Fibroblast of mammary gland (primary cell): ENCODE measurements at regions not wholly inside any gene's neighbourhood (a gene's known extent, or its start where the extent isn't known, plus 50 kb on each side); places are given as distances from the start of the nearest gene placed in this dataset.

Source experiments
- DNase-seq: peaks from one replicate; pipeline ENCODE4 v3.0.0-alpha.2; 2010; ENCODE audit warnings: low read depth
- H3K4me3 ChIP-seq: 2 replicates; pipeline ENCODE4 v1.5.1; 2011; ENCODE audit warnings: low read depth, mild to moderate bottlenecking, low read length, moderate library complexity; ENCODE audit not compliant: control insufficient read depth
- TF ChIP-seq, protein P1 (sequence below): conservative IDR thresholded peaks from 2 replicates; pipeline ENCODE4 v1.5.1; 2011; ENCODE audit warnings: low read depth, low read length, inconsistent platforms; ENCODE audit not compliant: control insufficient read depth, insufficient read depth

DNA sequence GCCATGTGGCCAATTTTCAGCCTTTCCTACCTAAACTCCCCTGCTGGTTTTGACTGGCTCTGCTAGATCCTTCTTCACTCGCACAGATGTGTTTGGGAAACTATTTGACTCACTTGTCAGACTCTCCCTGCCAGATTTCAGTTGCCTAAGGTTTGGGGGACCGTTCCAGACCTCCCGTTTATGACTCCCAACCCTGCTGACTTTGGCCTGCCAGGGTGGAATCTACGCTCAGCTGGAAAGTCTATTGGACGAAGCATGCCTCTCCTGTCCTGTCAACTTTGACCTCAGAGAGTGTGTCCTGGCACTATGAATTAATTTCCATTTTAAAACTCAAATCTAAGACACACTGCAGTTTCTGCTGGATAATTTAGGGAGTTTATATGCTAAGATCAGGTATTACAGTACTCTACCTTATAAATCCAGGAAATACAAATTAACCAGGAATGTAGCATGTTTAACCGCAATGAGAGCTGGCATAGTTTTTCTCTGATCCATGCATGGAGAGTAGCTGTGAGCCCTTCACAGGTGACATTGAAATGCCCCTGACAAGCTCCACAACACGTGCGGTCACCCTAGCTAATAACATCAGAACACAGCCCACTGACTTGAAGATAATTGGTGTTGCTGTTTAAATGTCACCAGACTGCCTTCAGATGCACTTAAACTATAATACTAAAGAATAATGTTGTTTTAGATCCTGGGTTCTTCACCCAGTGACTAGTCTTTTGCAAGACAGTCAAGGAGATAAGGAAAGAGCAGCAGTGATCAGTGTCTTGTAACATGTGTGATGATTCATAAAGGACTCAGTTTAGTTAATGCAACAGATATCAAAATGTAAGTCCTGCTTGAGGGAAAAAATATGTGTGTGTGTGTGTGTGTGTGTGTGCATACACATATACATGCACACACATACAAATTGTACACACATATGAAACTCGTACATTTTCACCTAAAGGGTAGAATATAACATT, 223.0 kb upstream of the MCTP2 start:
- DNase-seq, result no peak
- no peak overlapping the region for H3K4me3 ChIP-seq
- TF ChIP-seq, protein P1, sequence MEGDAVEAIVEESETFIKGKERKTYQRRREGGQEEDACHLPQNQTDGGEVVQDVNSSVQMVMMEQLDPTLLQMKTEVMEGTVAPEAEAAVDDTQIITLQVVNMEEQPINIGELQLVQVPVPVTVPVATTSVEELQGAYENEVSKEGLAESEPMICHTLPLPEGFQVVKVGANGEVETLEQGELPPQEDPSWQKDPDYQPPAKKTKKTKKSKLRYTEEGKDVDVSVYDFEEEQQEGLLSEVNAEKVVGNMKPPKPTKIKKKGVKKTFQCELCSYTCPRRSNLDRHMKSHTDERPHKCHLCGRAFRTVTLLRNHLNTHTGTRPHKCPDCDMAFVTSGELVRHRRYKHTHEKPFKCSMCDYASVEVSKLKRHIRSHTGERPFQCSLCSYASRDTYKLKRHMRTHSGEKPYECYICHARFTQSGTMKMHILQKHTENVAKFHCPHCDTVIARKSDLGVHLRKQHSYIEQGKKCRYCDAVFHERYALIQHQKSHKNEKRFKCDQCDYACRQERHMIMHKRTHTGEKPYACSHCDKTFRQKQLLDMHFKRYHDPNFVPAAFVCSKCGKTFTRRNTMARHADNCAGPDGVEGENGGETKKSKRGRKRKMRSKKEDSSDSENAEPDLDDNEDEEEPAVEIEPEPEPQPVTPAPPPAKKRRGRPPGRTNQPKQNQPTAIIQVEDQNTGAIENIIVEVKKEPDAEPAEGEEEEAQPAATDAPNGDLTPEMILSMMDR, result no peak

DNA sequence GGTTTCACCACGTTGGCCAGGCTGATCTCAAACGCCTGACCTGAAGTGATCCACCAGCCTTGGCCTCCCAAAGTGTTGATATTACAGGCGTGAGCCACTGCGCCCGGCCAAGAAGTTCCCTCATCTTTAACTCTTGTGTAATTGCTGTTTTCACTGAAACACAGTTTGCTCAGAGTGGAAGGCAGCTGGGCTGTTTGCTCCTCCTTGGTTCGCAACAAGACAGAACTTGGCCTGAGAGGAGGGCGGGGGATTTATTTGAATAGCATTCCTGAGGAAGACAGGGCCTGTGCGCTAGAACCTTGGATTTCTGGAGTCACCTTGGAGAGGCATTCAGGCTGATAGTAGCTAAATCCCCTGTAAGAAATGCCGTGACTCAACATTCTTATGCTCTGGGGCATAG, 226.7 kb upstream of the MCTP2 start:
- no peak overlapping the region for H3K4me3 ChIP-seq
- no peak for DNase-seq
- TF ChIP-seq, protein P1, result no peak

DNA sequence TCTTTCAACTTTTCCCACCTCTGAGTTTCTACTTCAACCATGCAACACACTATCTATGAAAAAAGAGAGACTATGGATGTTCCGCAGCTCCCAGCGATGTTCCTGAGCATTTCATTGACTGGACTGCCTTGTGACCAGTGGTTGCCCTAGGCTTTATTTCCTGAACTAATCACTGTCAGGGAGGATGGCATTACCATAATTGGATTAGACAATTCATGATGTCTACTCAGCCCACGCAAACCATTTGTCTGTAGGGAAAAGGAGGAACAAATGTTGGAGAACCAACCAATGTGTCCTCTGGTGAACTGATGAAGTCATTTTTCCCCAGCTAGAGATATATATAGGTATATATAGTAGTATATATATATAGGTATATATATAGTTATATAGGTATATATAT, 229.3 kb upstream of the MCTP2 start:
- no peak overlapping the region for H3K4me3 ChIP-seq
- TF ChIP-seq, protein P1, result no peak
- DNase-seq, result no peak

DNA sequence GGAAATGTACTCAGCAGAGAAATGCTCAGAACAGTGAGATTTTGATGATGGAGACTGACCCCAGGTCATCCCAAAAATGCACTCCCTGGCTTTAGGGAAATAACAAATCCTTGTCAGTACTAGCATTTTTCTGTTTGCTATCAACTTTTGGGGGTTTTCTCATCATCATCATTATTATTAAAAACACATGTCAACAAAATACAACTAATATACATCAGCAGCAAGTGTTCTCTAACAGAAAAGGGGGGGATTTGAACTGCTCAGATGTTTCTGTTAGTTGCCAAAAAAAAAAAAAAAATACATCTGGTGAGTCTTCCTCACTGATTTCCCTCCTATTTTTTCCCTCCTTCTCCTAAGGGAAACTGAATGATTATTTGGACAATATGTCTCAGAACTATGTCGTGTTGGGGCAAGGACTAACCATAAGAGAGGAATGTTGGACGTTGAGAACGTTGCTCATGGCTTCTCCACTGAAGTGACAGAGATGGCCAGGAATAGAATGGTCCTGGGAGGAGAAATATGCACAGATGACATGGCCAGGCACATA, 230.0 kb upstream of the MCTP2 start:
- TF ChIP-seq, protein P1, result no peak
- peak; percentile 46 for DNase-seq

DNA sequence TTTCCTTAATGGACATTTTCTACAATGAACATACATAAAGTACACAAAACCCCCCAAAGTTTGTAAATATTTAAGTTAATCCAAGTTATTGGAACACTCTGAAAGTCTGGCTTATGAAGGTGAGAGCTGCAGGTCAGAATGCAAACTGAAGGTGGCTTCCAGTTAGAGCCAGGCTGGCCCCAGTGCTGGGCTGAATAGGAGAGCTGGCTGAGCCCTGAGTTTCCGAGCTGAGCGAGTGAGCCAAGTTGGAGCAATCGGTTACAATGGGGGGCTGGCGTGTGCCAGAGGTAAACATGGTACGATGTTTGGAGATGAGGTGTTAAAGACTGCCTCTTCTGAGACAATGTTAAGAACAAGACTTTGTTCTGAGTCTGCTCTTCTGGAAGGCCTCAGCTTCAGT, 230.8 kb upstream of the MCTP2 start:
- DNase-seq, result no peak
- TF ChIP-seq, protein P1, result no peak
- H3K4me3 ChIP-seq, result no peak overlapping the region

More for the DNA sequence above, 230.0 kb upstream of the MCTP2 start:
- H3K4me3 ChIP-seq, result no peak overlapping the region

DNA sequence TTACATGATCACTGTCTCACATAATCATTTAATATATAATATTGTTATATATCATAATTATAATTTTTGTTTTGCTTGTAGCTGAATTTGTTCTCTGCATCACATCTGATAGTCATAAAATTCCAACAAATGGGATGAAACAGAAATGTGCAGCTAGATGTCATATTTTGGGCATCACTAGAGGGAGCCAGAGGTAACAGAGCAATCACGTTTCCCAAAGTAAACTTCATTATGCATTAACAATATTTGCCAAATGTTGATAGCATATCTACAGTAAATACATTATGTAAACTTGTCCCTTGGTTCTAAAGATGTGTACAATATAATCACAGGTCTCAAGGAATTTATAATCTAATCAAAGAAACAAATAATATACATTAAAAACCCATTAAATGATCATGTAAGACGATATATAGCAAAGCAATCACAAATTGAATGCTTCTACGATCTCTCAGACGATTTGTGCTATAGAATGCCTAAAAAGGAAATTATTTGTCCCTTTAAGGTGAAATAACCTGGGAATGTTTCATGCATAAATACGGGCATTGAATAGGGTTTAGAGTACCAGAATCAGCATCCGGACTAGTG, 234.2 kb upstream of the MCTP2 start:
- TF ChIP-seq, protein P1, result peak; percentile 95
- DNase-seq, result peak; percentile 59
- H3K4me3 ChIP-seq, result no peak overlapping the region
